Tibial nerve (tissue), 4 donors: ENCODE measurements at regions not wholly inside any gene's neighbourhood (a gene's known extent, or its start where the extent isn't known, plus 50 kb on each side); places are given as distances from the start of the nearest gene placed in this dataset.

Experiments used
- DNase-seq, 2 donors: peaks; one replicate each; pipeline ENCODE4 v3.0.0-alpha.2; 2019; ENCODE audit warnings: low spot score in 2 of 2
- H3K27ac ChIP-seq, 4 donors: fragments of 200-600 bp; sonication (generic) in 3 of 4; one replicate each; pipeline ENCODE4 v1.5.1; 2017 to 2019; ENCODE audit warnings: mild to moderate bottlenecking in 1 of 4
- H3K27me3 ChIP-seq, 2 donors: fragments of 200-600 bp; sonication (generic) in 1 of 2; one replicate each; pipeline versions ENCODE4 v1.5.1 to v1.6.0; 2017 to 2019
- H3K36me3 ChIP-seq, 3 donors: fragments of 200-600 bp; sonication (generic); one replicate each; pipeline ENCODE4 v1.5.1; 2018 to 2019
- H3K4me1 ChIP-seq, 4 donors: fragments of 200-600 bp; sonication (generic) in 3 of 4; one replicate each; pipeline ENCODE4 v1.5.1; 2017 to 2019
- H3K4me3 ChIP-seq, 4 donors: fragments of 200-600 bp; sonication (generic) in 3 of 4; one replicate each; pipeline ENCODE4 v1.5.1; 2017 to 2019; ENCODE audit warnings: mild to moderate bottlenecking in 1 of 4, moderate library complexity in 1 of 4
- H3K9me3 ChIP-seq, 4 donors: fragments of 200-600 bp; sonication (generic) in 3 of 4; one replicate each; pipeline ENCODE4 v1.5.1; 2017 to 2019
- CTCF ChIP-seq, 5 experiments: fragments of 200-600 bp in 3 of 5; fragments of 450-650 bp in 2 of 5; sonication (generic) in 3 of 5; IDR thresholded peaks; one replicate each; pipeline ENCODE4 v1.5.1; 2016 to 2019; ENCODE audit warnings: antibody characterized with exemption in 5 of 5, mild to moderate bottlenecking in 3 of 5, moderate library complexity in 2 of 5
- EP300 ChIP-seq, 2 donors: sonication (generic); formaldehyde crosslinking; IDR thresholded peaks; one replicate each; pipeline ENCODE4 v1.6.1; 2017; ENCODE audit warnings: antibody characterized with exemption in 2 of 2, mild to moderate bottlenecking in 1 of 2
- POLR2A ChIP-seq, 2 donors: fragments of 450-650 bp; IDR thresholded peaks; one replicate each; pipeline ENCODE4 v1.6.1; 2017; ENCODE audit warnings: antibody characterized with exemption in 2 of 2, mild to moderate bottlenecking in 2 of 2, moderate library complexity in 2 of 2
- WGBS, 2 donors: methylation state at CpG; one replicate each; pipeline ENCODE4 v1.1.5; 2018; 5-methylcytosine and 5-hydroxymethylcytosine counted together

- Histone ChIP-seq H3K9me3 (no peaks in the 10 kb centered on the region), H3K27ac (peak overlapping the region in 3 of 4 donors; percentile 32 to 77 (median 50)), H3K4me3 (no peak overlapping the region), H3K36me3 (no peaks in the 10 kb centered on the region), H3K27me3 (no peaks in the 10 kb centered on the region), H3K4me1 (peaks cover 0 to 13% (median 6%) of the 10 kb centered on the region in 4 donors)
- 68% methylated on average over 2 of the region's 2 CpGs for whole genome bisulfite sequencing, 2 donors
- TF ChIP-seq CTCF (IDR thresholded peaks at IDR 0.05), result no peak
- no peak for TF ChIP-seq POLR2A (IDR thresholded peaks at IDR 0.05)
- no peak for TF ChIP-seq EP300 (IDR thresholded peaks at IDR 0.05)
- DNase-seq, result no peak
These were observed 106.5 kb upstream of the ANK3 start for GRCh38 chr10:60496181-60496580.

GRCh38 chr10:60495338-60496055 lies 105.8 kb upstream of the ANK3 start:
- H3K4me1 ChIP-seq, result peaks cover 0 to 12% (median 6%) of the 10 kb centered on the region in 4 donors
- H3K36me3 ChIP-seq, result no peaks in the 10 kb centered on the region
- peak overlapping the region in 3 of 4 donors; percentile 32 to 77 (median 50) for H3K27ac ChIP-seq
- TF ChIP-seq EP300 (IDR thresholded peaks at IDR 0.05) (peak in 1 of 2 donors; percentile 31), POLR2A (IDR thresholded peaks at IDR 0.05) (no peak), CTCF (IDR thresholded peaks at IDR 0.05) (no peak)
- no peaks in the 10 kb centered on the region for H3K27me3 ChIP-seq
- no peak overlapping the region for H3K4me3 ChIP-seq
- 22 to 31% methylated on average over 1 of the region's 1 CpG for WGBS, 2 donors
- no peaks in the 10 kb centered on the region for H3K9me3 ChIP-seq
- no peak for DNase-seq

GRCh38 chr10:60494774-60495173 lies 105.1 kb upstream of the ANK3 start:
- 94 to 96% methylated on average over 2 of the region's 2 CpGs for WGBS, 2 donors
- no peak for DNase-seq
- Histone ChIP-seq H3K27me3 (no peaks in the 10 kb centered on the region), H3K4me1 (peaks cover 0 to 15% (median 6%) of the 10 kb centered on the region in 4 donors), H3K9me3 (no peaks in the 10 kb centered on the region), H3K4me3 (no peak overlapping the region), H3K27ac (peak overlapping the region in 2 of 4 donors; percentile 3 to 77), H3K36me3 (no peaks in the 10 kb centered on the region)
- TF ChIP-seq EP300 (IDR thresholded peaks at IDR 0.05) (no peak), POLR2A (IDR thresholded peaks at IDR 0.05) (no peak), CTCF (IDR thresholded peaks at IDR 0.05) (no peak)

GRCh38 chr10:60491162-60491561 lies 101.5 kb upstream of the ANK3 start:
- 86 to 92% methylated on average over 2 of the region's 2 CpGs for WGBS, 2 donors
- Histone ChIP-seq H3K9me3 (no peaks in the 10 kb centered on the region), H3K4me3 (no peak overlapping the region), H3K4me1 (peaks cover 0 to 10% (median 3%) of the 10 kb centered on the region in 4 donors), H3K27ac (no peak overlapping the region), H3K27me3 (no peaks in the 10 kb centered on the region), H3K36me3 (no peaks in the 10 kb centered on the region)
- DNase-seq, result no peak
- no peak for TF ChIP-seq CTCF (IDR thresholded peaks at IDR 0.05)
- no peak for TF ChIP-seq EP300 (IDR thresholded peaks at IDR 0.05)
- TF ChIP-seq POLR2A (IDR thresholded peaks at IDR 0.05), result no peak

- H3K27me3 ChIP-seq, result no peaks in the 10 kb centered on the region
- 60 to 65% methylated on average over 3 of the region's 3 CpGs for WGBS, 2 donors
- DNase-seq, result no peak
- TF ChIP-seq CTCF (IDR thresholded peaks at IDR 0.05), result no peak
- TF ChIP-seq EP300 (IDR thresholded peaks at IDR 0.05), result no peak
- no peak for TF ChIP-seq POLR2A (IDR thresholded peaks at IDR 0.05)
- H3K36me3 ChIP-seq, result no peaks in the 10 kb centered on the region
- H3K9me3 ChIP-seq, result no peaks in the 10 kb centered on the region
- peaks cover 0 to 3% (median 0%) of the 10 kb centered on the region in 4 donors for H3K4me1 ChIP-seq
- H3K4me3 ChIP-seq, result no peak overlapping the region
- peak overlapping the region in 1 of 4 donors; percentile 3 for H3K27ac ChIP-seq
These were observed 100.3 kb upstream of the ANK3 start for GRCh38 chr10:60490013-60490412.
